SK-N-SH treated with all-trans-retinoic acid at 6 μM for 48 hours (cell line): ENCODE measurements at regions not wholly inside any gene's neighbourhood (a gene's known extent, or its start where the extent isn't known, plus 50 kb on each side); places are given as distances from the start of the nearest gene placed in this dataset.

ENCODE experiments used
- CREB5 ChIP-seq: fragments of 250-450 bp; sonication (Bioruptor Pico); IDR thresholded peaks from 2 replicates; pipeline ENCODE4 v1.5.1; 2020; ENCODE audit warnings: low read depth, mild to moderate bottlenecking, moderate library complexity
- CSDC2 ChIP-seq: fragments of 250-450 bp; sonication (Bioruptor Pico); IDR thresholded peaks from 2 replicates; pipeline ENCODE4 v1.5.0; 2020; ENCODE audit warnings: mild to moderate bottlenecking, moderate library complexity
- OSR1 ChIP-seq: fragments of 250-450 bp; sonication (Bioruptor Pico); IDR thresholded peaks from 2 replicates; pipeline ENCODE4 v1.8.0; 2022; ENCODE audit warnings: moderate library complexity, mild to moderate bottlenecking, inconsistent platforms
- TCF4 ChIP-seq: fragments of 250-450 bp; sonication (Bioruptor Pico); IDR thresholded peaks from 2 replicates; pipeline ENCODE4 v1.8.0; 2021; ENCODE audit warnings: mild to moderate bottlenecking, moderate library complexity, borderline replicate concordance
- TOX ChIP-seq: fragments of 250-450 bp; sonication (Bioruptor Pico); IDR thresholded peaks from 2 replicates; pipeline ENCODE4 v1.8.0; 2021; ENCODE audit warnings: mild to moderate bottlenecking, moderate library complexity, borderline replicate concordance
- ZC3H10 ChIP-seq: fragments of 250-450 bp; sonication (Bioruptor Pico); IDR thresholded peaks from 2 replicates; pipeline ENCODE4 v1.5.1; 2021; ENCODE audit warnings: mild to moderate bottlenecking, moderate library complexity
- ZNF565 ChIP-seq: fragments of 450-650 bp; formaldehyde crosslinking; conservative IDR thresholded peaks from 2 replicates; pipeline ENCODE4 v1.5.0; 2020; ENCODE audit warnings: low read depth, mild to moderate bottlenecking, moderate library complexity
- TF ChIP-seq, protein P1 (sequence below): fragments of 250-450 bp; sonication (Bioruptor Pico); IDR thresholded peaks from 2 replicates; pipeline ENCODE4 v1.8.0; 2020; ENCODE audit warnings: mild to moderate bottlenecking, moderate library complexity, borderline replicate concordance
- TF ChIP-seq, protein P2 (sequence below): fragments of 250-450 bp; sonication (Bioruptor Pico); IDR thresholded peaks from 2 replicates; pipeline ENCODE4 v1.8.0; 2021; ENCODE audit warnings: low read depth, mild to moderate bottlenecking, moderate library complexity, borderline replicate concordance

- TF ChIP-seq TOX (CRISPR knock-in tag) = no peak
- no peak for TF ChIP-seq CREB5 (CRISPR knock-in tag)
- no peak for TF ChIP-seq OSR1
- no peak for TF ChIP-seq TCF4 (CRISPR knock-in tag)
- TF ChIP-seq, protein P1, sequence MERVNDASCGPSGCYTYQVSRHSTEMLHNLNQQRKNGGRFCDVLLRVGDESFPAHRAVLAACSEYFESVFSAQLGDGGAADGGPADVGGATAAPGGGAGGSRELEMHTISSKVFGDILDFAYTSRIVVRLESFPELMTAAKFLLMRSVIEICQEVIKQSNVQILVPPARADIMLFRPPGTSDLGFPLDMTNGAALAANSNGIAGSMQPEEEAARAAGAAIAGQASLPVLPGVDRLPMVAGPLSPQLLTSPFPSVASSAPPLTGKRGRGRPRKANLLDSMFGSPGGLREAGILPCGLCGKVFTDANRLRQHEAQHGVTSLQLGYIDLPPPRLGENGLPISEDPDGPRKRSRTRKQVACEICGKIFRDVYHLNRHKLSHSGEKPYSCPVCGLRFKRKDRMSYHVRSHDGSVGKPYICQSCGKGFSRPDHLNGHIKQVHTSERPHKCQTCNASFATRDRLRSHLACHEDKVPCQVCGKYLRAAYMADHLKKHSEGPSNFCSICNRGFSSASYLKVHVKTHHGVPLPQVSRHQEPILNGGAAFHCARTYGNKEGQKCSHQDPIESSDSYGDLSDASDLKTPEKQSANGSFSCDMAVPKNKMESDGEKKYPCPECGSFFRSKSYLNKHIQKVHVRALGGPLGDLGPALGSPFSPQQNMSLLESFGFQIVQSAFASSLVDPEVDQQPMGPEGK (CRISPR knock-in tag) = no peak
- TF ChIP-seq ZC3H10 (CRISPR knock-in tag) = no peak
- TF ChIP-seq, protein P2, sequence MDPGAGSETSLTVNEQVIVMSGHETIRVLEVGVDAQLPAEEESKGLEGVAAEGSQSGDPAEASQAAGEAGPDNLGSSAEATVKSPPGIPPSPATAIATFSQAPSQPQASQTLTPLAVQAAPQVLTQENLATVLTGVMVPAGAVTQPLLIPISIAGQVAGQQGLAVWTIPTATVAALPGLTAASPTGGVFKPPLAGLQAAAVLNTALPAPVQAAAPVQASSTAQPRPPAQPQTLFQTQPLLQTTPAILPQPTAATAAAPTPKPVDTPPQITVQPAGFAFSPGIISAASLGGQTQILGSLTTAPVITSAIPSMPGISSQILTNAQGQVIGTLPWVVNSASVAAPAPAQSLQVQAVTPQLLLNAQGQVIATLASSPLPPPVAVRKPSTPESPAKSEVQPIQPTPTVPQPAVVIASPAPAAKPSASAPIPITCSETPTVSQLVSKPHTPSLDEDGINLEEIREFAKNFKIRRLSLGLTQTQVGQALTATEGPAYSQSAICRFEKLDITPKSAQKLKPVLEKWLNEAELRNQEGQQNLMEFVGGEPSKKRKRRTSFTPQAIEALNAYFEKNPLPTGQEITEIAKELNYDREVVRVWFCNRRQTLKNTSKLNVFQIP (CRISPR knock-in tag) = no peak
- TF ChIP-seq ZNF565 (CRISPR knock-in tag) = no peak
- no peak for TF ChIP-seq CSDC2
These were observed 385.2 kb downstream of the CDH7 start for GRCh38 chr18:66136039-66136438.
